Esophagus muscularis mucosa (tissue), 3 donors: ENCODE measurements at regions not wholly inside any gene's neighbourhood (a gene's known extent, or its start where the extent isn't known, plus 50 kb on each side); places are given as distances from the start of the nearest gene placed in this dataset.

Experiments used
- CTCF ChIP-seq, 3 experiments: fragments of 200-600 bp in 2 of 3; fragments of 450-650 bp in 1 of 3; sonication (generic) in 2 of 3; IDR thresholded peaks; one replicate each; pipeline ENCODE4 v1.5.1; 2017 to 2019; ENCODE audit warnings: antibody characterized with exemption in 3 of 3, mild to moderate bottlenecking in 2 of 3, moderate library complexity in 1 of 3
- POLR2A ChIP-seq: fragments of 450-650 bp; IDR thresholded peaks from one replicate; pipeline ENCODE4 v1.6.1; 2017; ENCODE audit warnings: antibody characterized with exemption, moderate library complexity, mild to moderate bottlenecking, low read depth
- POLR2AphosphoS5 ChIP-seq, 2 donors: sonication (generic); formaldehyde crosslinking; IDR thresholded peaks; one replicate each; pipeline ENCODE4 v1.6.1; 2017; ENCODE audit warnings: antibody characterized with exemption in 2 of 2

DNA sequence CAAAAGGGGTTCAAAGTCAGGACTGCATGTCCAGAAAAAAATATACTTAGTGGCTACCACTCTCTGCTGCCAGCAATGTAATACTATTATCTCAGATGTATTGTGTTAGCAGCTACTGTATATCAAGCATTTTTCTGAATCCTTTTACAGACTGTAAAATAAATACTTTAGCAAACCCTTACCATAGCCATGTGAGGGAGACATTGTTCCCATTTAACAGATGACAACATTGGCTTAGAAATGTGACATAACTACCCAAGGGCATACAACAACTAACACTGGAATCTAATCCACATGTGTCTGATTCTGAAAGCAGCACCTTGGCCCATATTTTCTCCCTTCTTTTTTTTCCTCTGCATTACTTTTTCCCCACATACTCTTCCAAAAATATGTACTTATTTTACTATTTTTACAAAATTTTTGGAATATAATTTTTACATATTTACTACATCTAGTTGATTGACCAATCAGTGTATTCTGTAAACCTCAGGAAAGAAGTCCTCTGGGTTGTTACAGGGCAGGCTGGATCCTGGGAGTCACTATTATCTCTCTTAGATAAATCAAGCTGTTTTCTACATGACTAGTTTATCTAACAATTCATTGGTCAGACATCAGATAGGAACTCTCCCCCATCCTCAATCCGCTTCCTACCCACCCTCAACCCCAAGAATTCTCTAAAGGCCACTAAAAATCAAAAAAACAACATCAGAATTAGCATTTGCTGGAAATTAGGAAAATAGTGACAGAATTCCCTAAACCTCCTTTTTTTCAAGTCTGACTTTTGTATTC, 154.1 kb downstream of the BTG1 start:
- TF ChIP-seq POLR2AphosphoS5 (IDR thresholded peaks at IDR 0.05), result no peak
- no peak for TF ChIP-seq CTCF (IDR thresholded peaks at IDR 0.05)
- TF ChIP-seq POLR2A, result no peak
